ENCODE measurements at regions not wholly inside any gene's neighbourhood (a gene's known extent, or its start where the extent isn't known, plus 50 kb on each side); places are given as distances from the start of the nearest gene placed in this dataset.

- intact Hi-C loops (cut with DNase I; ENCODE audit: low total_unique reads) = no loop called here
- Histone ChIP-seq H3K36me3 (no peaks in the 10 kb centered on the region), H3K27ac (no peak overlapping the region), H3K4me3 (no peak overlapping the region), H3K4me1 (peaks cover 0 to 11% (median 4%) of the 10 kb centered on the region in 4 donors), H3K9me3 (no peaks in the 10 kb centered on the region), H3K27me3 (peaks cover 0 to 8% (median 0%) of the 10 kb centered on the region in 3 donors)
- TF ChIP-seq EP300 (IDR thresholded peaks at IDR 0.05) = no peak
- TF ChIP-seq POLR2A (IDR thresholded peaks at IDR 0.05) = no peak
- 80 to 94% (median 85%) methylated on average over 16 to 18 of the region's 18 CpGs for WGBS, 5 donors
- DNase-seq = no peak
These were observed 94.5 kb downstream of the METRNL start for GRCh38 chr17:83173914-83174361.

GRCh38 chr17:83174362-83175118 lies 95.1 kb downstream of the METRNL start:
- Histone ChIP-seq H3K27me3 (peaks cover 0 to 8% (median 0%) of the 10 kb centered on the region in 3 donors), H3K36me3 (no peaks in the 10 kb centered on the region), H3K9me3 (no peaks in the 10 kb centered on the region), H3K4me3 (no peak overlapping the region), H3K4me1 (peaks cover 0 to 11% (median 4%) of the 10 kb centered on the region in 4 donors), H3K27ac (no peak overlapping the region)
- intact Hi-C loops (cut with DNase I; ENCODE audit: low total_unique reads) = no loop called here
- 67 to 71% (median 68%) methylated on average over 6 to 13 of the region's 13 CpGs for WGBS, 5 donors
- peak in 1 of 2 donors; percentile 51 for DNase-seq
- TF ChIP-seq, protein P1, sequence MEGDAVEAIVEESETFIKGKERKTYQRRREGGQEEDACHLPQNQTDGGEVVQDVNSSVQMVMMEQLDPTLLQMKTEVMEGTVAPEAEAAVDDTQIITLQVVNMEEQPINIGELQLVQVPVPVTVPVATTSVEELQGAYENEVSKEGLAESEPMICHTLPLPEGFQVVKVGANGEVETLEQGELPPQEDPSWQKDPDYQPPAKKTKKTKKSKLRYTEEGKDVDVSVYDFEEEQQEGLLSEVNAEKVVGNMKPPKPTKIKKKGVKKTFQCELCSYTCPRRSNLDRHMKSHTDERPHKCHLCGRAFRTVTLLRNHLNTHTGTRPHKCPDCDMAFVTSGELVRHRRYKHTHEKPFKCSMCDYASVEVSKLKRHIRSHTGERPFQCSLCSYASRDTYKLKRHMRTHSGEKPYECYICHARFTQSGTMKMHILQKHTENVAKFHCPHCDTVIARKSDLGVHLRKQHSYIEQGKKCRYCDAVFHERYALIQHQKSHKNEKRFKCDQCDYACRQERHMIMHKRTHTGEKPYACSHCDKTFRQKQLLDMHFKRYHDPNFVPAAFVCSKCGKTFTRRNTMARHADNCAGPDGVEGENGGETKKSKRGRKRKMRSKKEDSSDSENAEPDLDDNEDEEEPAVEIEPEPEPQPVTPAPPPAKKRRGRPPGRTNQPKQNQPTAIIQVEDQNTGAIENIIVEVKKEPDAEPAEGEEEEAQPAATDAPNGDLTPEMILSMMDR (IDR thresholded peaks at IDR 0.05) = no peak
- TF ChIP-seq POLR2A (IDR thresholded peaks at IDR 0.05) = no peak
- no peak for TF ChIP-seq EP300 (IDR thresholded peaks at IDR 0.05)
- no peak for TF ChIP-seq POLR2AphosphoS5 (IDR thresholded peaks at IDR 0.05)

DNA sequence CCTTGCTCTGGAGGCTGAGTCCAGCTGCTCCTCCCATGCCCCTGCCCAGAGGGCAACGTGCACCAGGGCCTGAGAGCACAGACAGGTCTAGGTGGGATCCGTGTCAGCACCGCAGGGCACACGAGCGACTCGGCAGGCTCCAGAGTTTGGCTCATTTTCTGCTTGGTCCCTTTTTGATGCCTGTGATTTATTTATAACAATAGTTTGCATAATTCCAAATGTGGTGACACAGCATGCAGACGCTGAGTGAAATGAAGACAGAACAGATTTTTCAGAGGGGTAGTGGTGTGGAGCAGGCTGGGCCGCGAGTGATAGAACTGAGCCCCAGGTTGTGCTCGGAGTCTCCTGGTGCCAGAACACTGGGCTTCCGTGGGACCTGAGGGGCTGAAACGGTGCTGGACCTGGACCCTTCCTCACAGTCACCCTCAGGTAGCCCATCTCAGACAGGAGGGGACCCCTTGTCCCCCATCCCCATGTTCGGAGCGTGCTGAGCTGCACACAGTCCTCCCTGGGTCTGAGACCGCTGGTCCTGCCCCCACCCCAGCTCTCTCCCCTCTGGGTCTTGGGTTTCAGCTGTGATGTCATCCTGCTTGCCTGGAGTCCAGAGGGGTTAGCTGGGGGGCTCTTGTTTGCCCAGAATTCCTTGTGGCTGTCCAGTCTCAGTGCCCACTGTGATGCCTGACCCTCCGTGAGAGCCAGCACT lies 95.9 kb downstream of the METRNL start:
- H3K36me3 ChIP-seq = no peaks in the 10 kb centered on the region
- H3K27ac ChIP-seq = no peak overlapping the region
- peaks cover 0 to 11% (median 4%) of the 10 kb centered on the region in 4 donors for H3K4me1 ChIP-seq
- no peaks in the 10 kb centered on the region for H3K9me3 ChIP-seq
- peaks cover 0 to 8% (median 0%) of the 10 kb centered on the region in 3 donors for H3K27me3 ChIP-seq
- H3K4me3 ChIP-seq = no peak overlapping the region
- 78 to 87% (median 82%) methylated on average over 16 of the region's 16 CpGs for WGBS, 5 donors
- TF ChIP-seq POLR2A (IDR thresholded peaks at IDR 0.05) = no peak
- TF ChIP-seq, protein P1 (IDR thresholded peaks at IDR 0.05) = no peak
- no peak for TF ChIP-seq POLR2AphosphoS5 (IDR thresholded peaks at IDR 0.05)
- no peak for TF ChIP-seq EP300 (IDR thresholded peaks at IDR 0.05)
- DNase-seq = peak in 1 of 2 donors; percentile 1
- intact Hi-C loops (cut with DNase I; ENCODE audit: low total_unique reads) = no loop called here

DNA sequence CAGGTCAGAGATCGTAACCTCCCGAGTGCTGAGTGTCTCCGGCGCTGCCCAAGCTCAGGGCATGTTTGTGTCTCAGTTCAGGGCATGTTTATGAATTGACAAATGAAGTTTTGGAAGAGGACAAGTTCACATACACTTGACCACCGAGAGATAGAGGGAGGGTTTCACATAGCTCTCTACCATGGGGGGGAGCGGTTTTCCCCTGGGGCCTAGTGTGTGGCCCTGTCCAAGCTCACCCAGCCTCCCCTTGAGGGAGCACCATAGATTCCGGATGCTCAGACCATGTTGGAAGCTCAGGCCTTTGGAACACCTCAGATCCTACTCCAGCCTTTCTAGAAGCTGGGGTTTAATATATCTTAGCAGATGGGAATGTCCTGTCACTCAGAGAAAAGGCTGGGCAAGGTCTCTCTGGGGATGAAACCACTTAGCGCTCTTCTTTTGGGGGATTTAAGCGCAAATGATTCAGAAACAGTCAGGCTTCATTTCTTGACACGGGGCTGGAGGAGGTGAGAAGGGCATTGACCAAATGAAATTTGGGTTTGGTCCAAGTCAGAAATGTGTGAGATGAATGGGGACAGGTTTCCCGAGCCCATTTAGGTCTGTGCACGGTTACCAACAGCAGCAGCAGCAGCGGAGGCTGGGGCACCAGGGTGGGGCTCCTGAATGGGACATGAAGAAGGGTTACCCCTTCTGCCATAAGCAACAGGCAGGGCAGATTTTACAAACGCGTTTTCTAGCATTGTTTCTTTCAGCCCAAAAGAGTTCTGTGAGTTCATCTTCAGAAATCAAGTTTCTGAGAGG lies 96.6 kb downstream of the METRNL start:
- TF ChIP-seq EP300 (IDR thresholded peaks at IDR 0.05) (no peak), POLR2AphosphoS5 (IDR thresholded peaks at IDR 0.05) (no peak), POLR2A (IDR thresholded peaks at IDR 0.05) (no peak)
- TF ChIP-seq, protein P1 (IDR thresholded peaks at IDR 0.05) = no peak
- Histone ChIP-seq H3K36me3 (no peaks in the 10 kb centered on the region), H3K4me3 (no peak overlapping the region), H3K27me3 (peaks cover 0 to 8% (median 0%) of the 10 kb centered on the region in 3 donors), H3K9me3 (no peaks in the 10 kb centered on the region), H3K27ac (no peak overlapping the region), H3K4me1 (peaks cover 0 to 11% (median 4%) of the 10 kb centered on the region in 4 donors)
- intact Hi-C loops (cut with DNase I; ENCODE audit: low total_unique reads) = no loop called here
- WGBS, 5 donors = 86 to 90% (median 87%) methylated on average over 15 of the region's 15 CpGs
- DNase-seq = peak in 1 of 2 donors; percentile 1

All from stomach (tissue), 8 donors.